ENCODE measurements at regions not wholly inside any gene's neighbourhood (a gene's known extent, or its start where the extent isn't known, plus 50 kb on each side); places are given as distances from the start of the nearest gene placed in this dataset.
"Not testable (repeated sequence)": the region's sequence is repeated elsewhere in the genome, so short reads cannot be mapped to it uniquely, and the experiment has no call there.

- no peak for TF ChIP-seq CTCF (conservative IDR thresholded peaks at IDR 0.05; ENCODE audit: low read depth)
- no peak overlapping the region for H3K27ac ChIP-seq
- DNase-seq (ENCODE audit: low spot score), result peak; percentile 0
- ChIA-PET POLR2A (ENCODE audit: low non-redundant PET) (no interaction called here), CTCF (no interaction called here)
These were observed 1224.7 kb upstream of the CELF4 start for GRCh38 chr18:38790303-38790702.

- POLR2A ChIA-PET (ENCODE audit: low non-redundant PET), result no interaction called here
- TF ChIP-seq CTCF (conservative IDR thresholded peaks at IDR 0.05; ENCODE audit: low read depth), result no peak
- CTCF ChIA-PET, result interaction anchor here (0.7 kb wide), 1 partner anchor 85 kb away, joined by 3 read pairs; no protein-coding TSS in a partner anchor
- no peak for DNase-seq (ENCODE audit: low spot score)
- H3K27ac ChIP-seq, result no peak overlapping the region
These were observed 1223.5 kb upstream of the CELF4 start for GRCh38 chr18:38789141-38789540.

GRCh38 chr18:38786906-38787305 is 1221.3 kb upstream of the CELF4 start:
- CTCF ChIA-PET, result no interaction called here
- DNase-seq (ENCODE audit: low spot score), result no peak
- TF ChIP-seq CTCF (conservative IDR thresholded peaks at IDR 0.05; ENCODE audit: low read depth), result no peak
- H3K27ac ChIP-seq, result no peak overlapping the region
- POLR2A ChIA-PET (ENCODE audit: low non-redundant PET), result no interaction called here

- POLR2A ChIA-PET (ENCODE audit: low non-redundant PET); H3K27ac ChIP-seq; CTCF ChIA-PET; DNase-seq (ENCODE audit: low spot score): not testable (repeated sequence)
These were observed 1206.0 kb upstream of the CELF4 start for GRCh38 chr18:38771620-38772019.

GRCh38 chr18:38768504-38768903 is 1202.9 kb upstream of the CELF4 start:
- TF ChIP-seq CTCF (conservative IDR thresholded peaks at IDR 0.05; ENCODE audit: low read depth), result no peak
- CTCF ChIA-PET, result no interaction called here
- POLR2A ChIA-PET (ENCODE audit: low non-redundant PET), result no interaction called here
- no peak for DNase-seq (ENCODE audit: low spot score)
- no peak overlapping the region for H3K27ac ChIP-seq

- ChIA-PET POLR2A (ENCODE audit: low non-redundant PET) (no interaction called here), CTCF (no interaction called here)
- TF ChIP-seq CTCF (conservative IDR thresholded peaks at IDR 0.05; ENCODE audit: low read depth), result no peak
- H3K27ac ChIP-seq, result no peak overlapping the region
- DNase-seq (ENCODE audit: low spot score), result peak; percentile 0
These were observed 1193.9 kb upstream of the CELF4 start for GRCh38 chr18:38759457-38759856.

GRCh38 chr18:38756436-38756835 is 1190.8 kb upstream of the CELF4 start:
- POLR2A ChIA-PET (ENCODE audit: low non-redundant PET), result no interaction called here
- CTCF ChIA-PET, result no interaction called here
- TF ChIP-seq CTCF (conservative IDR thresholded peaks at IDR 0.05; ENCODE audit: low read depth), result no peak
- H3K27ac ChIP-seq, result no peak overlapping the region
- no peak for DNase-seq (ENCODE audit: low spot score)

Measured in RWPE1 (cell line).